Posterior vena cava (tissue), 2 donors: ENCODE measurements at regions not wholly inside any gene's neighbourhood (a gene's known extent, or its start where the extent isn't known, plus 50 kb on each side); places are given as distances from the start of the nearest gene placed in this dataset.
"Not testable (repeated sequence)": the region's sequence is repeated elsewhere in the genome, so short reads cannot be mapped to it uniquely, and the experiment has no call there.

Experiments
- DNase-seq: peaks from one replicate; pipeline ENCODE4 v3.0.0-alpha.2; 2020; ENCODE audit warnings: low spot score
- intact Hi-C, 2 donors: fragments of 100-400 bp; cut with DNase I; formaldehyde crosslinking; loops; one replicate each; pipeline versions ENCODE4 v1.14.1 to v1.14.2; 2022 to 2023
- donor health status: DM: yes; HTN: yes; CAD: no.
- donor health status: DM: yes; HTN: yes; CAD: no.

GRCh38 chr15:60128710-60129109 lies 124.6 kb downstream of the FOXB1 start:
- DNase-seq: no peak
- intact Hi-C loops: no loop called here

DNA sequence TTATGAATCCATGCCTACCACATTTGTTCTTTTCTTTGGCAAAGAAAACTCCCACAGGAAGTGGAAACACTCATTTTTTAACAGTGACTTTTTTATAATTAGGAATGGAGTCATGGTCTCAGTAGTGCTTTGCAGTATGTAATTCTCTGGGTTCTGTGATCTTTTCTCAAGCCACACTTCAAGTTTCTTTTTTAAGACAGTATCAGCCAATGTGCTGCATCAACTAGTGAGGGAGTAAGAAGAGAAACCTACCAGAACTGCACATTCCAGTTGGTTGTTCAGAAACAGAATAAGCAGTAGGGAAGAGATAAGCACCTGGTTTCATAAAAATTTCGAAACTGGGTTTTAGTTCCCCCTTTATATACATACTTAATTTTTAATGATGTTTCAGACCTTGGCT lies 126.3 kb downstream of the FOXB1 start:
- intact Hi-C loops: no loop called here
- DNase-seq: no peak

DNA sequence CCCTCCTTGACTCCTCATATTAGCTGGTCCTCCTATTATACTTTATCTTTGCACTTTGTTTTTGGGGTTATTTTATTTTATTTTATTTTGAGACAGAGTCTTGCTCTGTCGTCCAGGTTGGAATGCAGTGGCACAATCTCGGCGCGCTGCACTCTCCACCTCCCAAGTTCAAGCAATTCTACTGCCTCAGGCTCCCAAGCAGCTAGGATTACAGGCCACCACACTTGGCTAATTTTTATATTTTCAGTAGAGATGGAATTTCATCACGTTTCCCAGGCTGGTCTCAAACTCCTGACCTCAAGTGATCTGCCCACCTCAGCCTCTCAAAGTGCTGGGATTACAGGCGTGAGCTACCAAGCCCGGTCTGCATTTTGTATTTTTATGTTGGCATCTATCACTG lies 126.7 kb downstream of the FOXB1 start:
- no peak for DNase-seq
- intact Hi-C loops: no loop called here

- intact Hi-C loops: no loop called here
- DNase-seq: no peak
These were observed 130.5 kb downstream of the FOXB1 start for GRCh38 chr15:60134609-60135008.

DNA sequence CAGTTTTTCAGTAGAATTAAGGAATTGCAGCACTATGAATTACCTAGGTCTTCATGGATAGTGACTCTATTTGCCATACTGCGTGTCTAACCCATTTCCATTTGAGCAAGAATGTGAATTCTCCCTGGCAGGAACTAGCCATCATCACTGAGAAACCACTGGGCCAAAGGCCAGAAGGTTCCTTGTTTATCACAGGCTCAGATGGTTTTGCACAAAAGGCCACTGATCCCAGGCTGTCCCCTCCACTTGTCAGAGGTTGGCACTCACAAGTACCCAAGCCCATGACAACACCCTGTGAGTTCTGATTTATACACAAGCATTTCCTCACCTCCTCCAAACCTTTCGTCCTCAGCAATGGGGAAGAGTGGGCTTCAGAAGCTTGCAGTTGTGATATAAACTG lies 131.8 kb downstream of the FOXB1 start:
- no peak for DNase-seq

DNA sequence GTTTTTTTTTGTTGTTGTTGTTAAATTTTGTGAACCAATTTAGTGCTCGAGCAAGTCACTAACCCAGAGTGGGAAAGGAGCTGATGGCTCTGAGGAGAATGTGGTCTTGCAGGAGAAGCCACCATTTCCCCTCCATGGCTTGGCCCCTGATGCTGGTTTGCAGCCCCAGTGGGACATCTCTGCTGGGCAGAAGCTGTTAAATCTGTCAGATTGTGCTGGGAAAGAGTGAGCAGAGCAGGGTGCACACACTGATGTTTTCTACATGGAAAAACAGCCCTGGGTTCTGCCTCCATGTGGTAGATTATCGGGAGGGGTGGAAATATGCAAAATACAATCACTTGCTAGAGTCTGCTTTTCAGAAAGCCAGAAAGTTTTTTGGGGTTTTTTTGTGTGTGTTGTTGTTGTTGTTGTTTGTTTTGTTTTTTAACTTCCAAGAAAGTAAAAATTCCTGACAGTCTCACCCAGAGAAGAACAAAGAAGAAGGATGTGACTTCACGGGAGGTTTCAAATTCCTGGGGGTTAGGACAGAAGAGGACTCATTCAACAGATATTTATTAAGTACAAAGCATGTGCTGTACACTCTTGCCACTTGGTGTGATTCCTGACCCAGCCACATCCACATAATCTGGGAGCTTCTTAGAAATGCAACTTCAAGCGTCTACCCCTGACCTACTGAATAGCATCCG lies 133.7 kb downstream of the FOXB1 start:
- intact Hi-C loops: no loop called here
- DNase-seq: no peak

More for the DNA sequence above, 131.8 kb downstream of the FOXB1 start:
- intact Hi-C loops: no loop called here

DNA sequence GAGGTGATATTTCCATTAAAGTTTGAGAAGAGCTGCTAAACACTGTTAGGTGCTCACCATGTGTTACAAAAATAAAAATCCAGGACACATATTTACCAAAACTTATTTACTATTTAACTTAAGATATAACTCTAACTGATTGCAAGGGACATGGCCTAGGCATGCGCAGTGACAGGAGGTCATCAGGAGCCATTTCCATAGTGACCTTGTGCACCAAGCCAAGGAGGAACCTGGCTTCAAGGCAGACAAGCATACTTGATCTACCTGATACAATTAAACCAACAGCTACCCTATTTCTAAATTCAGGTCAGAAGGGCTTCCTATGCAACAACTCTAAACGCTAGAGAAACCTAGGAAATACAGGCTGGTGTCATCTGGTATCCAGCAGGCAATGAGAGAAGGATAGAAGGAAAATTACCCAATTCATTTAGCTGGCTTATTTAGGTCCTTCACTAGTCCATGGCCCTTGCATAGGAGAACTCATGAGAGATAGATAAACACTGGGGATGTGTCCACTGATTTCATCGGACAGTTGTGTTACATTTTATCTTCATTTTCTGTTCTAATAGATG lies 134.4 kb downstream of the FOXB1 start:
- no peak for DNase-seq
- intact Hi-C loops: no loop called here

DNA sequence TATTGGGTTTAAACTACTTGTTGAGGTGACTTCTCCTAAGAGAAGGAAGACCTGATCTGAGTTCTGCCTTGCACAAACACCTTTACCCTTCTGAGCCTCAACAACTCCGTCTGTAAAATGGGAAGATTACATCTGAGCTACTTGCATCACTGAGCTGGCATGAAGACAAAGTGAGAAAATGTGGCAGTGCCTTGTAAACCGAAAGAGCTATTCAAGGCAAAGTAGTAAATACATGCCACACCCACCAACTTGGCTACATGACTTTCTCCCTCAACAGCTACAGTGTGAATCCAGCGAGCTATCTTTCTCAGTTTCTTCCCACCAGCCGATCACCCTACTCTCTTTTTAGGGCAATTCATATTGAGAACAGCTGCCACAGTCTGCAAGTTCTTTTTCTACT lies 148.3 kb downstream of the FOXB1 start:
- intact Hi-C loops: no loop called here
- no peak for DNase-seq

DNA sequence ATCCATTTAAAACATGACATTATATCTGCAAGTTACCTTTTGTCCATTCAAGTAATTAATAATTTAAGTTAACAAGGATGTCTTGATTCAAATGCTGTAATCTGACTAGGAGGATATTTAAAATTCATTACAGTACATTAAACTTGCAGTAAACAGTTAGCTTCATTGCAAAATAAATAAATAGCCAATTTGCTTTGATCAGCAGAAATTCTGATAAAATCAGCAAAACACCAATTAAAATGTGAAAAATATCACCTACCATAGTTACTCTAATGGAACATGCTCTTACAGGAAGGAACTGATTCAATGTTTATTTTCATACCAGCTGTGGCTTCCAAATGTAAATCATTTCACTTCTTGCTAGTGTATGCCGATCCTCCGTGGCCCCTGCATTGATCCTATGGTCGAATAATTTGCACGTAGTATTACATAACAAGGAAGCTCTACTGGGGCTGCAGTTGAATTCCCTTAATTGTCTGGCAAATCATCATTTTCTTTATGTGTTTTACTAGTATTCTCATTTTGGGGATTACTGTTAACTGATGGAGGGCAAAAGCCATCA lies 150.7 kb downstream of the FOXB1 start:
- intact Hi-C loops: no loop called here
- no peak for DNase-seq

GRCh38 chr15:60155661-60156060 lies 151.6 kb downstream of the FOXB1 start:
- intact Hi-C loops: no loop called here
- no peak for DNase-seq

GRCh38 chr15:60160909-60161308 lies 156.8 kb downstream of the FOXB1 start:
- intact Hi-C loops: no loop called here

DNA sequence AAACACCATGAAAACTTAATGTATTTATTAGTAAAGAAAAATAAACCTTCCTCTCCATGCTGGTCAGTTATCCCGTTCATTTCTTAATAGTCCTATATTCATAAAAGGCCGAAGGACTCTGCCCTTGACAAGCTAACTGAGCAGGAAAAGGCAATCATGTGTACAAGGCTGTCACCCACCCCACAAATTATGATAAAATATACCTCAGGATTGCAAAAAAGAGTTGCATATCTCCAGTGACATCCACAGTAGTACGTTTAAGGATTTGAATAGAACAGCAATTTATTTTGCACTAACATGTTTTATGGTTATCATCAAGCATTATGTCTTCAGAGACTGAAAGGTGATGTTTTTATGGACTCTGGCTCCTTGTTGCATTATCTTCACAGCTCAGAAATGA lies 157.6 kb downstream of the FOXB1 start:
- no peak for DNase-seq
- intact Hi-C loops: no loop called here

More at GRCh38 chr15:60160909-60161308, 156.8 kb downstream of the FOXB1 start:
- DNase-seq: no peak

DNA sequence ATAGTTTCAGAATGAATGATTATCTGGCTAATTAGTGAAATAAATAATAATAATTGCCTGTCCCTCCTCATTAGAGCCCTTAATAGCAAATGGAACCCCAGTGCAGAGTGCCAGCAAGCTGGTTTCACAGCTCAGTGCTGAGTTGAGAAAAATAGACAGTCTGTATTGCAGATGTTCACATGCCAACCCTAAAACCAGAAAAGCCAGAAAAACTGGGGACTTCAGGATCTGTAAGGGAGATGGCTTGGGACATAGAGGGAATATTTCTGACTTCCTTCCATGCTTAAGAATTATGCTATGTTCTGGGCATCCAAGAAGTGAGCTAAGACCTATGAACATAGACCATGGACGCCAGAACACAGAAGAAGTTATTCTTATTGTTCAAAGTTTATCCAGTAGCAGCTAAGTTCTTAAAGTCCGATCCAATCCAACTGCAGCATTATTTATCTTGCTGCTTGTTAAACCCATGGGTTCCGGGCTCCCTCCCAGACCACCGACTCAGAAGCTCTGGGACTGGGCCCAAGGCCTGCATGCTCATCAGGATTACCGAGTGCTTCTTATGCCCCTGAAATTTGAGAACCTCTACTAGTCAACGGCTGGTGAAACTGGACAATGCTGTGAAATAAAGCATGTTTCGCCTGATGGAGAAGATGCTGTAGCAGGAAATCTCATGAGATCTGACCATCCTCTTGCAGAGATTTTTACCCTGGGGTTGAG lies 158.3 kb downstream of the FOXB1 start:
- no peak for DNase-seq
- intact Hi-C loops: no loop called here

- no peak for DNase-seq
- intact Hi-C loops: no loop called here
These were observed 158.9 kb downstream of the FOXB1 start for GRCh38 chr15:60162968-60163355.

DNA sequence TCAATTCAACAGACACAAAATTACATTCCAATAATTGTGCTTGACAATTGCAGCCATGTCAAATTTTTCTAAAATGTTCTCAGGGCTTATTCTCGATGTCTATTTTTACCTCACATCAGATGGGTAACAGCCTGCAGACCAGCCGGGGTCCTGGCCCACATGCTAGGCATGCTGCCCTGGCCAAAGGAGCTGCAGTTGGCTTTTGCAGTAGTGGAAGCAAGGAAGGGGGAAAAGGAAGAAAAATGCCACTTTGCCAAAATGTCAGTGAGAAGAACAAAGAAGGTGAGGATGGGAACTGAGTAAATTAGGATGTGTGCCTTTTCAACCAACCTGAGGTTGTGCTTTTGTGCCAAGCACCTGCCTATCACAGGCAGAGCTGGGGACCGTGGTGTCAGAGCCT lies 161.0 kb downstream of the FOXB1 start:
- DNase-seq: no peak
- intact Hi-C loops: no loop called here

DNA sequence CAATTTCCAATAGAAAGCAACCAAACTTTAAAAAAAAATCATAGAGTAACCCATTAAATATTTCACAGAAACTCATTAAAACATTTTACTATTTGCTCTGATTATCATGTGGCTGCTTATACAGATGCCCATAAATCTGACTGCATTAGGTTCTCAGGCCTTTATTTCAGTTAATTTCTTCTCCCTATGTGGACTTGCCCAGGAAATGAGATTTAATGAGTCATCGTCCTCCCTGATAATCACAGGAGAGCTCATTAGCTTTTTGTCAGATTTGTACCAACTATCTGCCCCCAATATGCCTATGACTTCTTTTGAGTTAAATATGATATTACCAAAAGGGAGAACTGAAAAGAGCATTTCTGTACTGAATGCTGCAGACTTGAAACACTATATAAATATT lies 168.0 kb downstream of the FOXB1 start:
- DNase-seq: no peak
- intact Hi-C loops: no loop called here

DNA sequence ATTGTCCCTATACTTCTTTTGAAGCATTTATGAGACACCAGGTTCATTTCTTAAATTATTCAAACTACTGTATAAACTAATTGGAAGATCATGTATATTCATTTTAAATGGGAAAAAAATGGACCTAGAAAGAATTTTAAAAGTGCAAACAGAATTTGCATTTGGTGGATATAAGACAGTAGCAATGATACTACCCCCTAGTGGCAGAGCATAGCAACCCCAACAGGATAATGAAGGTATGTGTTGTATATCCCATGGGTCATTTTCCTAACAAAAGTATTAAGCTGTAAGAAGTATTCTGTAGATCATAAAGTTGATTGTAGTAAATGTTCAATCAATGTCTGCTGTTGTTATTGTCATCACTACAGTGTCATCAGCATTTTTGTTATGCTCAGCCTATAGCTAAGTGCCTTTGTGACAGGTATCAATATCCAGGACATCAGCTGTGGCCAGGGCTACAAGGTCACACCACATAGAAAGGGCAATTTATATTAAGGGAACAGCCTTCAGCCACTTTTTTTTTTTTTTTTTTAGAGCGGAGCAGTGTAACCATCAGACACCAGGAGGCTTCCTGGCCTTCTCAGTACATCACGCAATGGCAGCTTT lies 175.8 kb downstream of the FOXB1 start:
- DNase-seq: no peak
- intact Hi-C loops: no loop called here

DNA sequence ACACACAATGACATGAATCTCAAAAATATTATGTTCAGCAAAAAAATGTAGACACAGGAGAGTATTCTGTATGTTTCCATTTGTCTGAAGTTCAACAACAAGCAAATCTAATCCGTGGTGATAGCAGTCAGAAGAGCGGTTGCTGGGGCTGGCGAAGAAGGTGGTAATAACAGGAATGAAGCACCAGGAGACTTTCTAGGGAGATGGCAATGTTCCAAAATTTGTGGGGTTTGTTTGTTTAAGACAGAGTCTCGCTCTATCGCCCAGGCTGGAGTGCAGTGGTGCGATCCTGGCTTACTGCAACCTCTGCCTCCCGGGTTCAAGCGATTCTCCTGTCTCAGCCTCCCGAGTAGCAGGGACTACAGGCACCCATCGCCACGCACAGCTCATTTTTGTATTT lies 177.8 kb downstream of the FOXB1 start:
- DNase-seq, intact Hi-C loops: not testable (repeated sequence)

- no peak for DNase-seq
- intact Hi-C loops: no loop called here
These were observed 179.3 kb downstream of the FOXB1 start for GRCh38 chr15:60183366-60183765.

GRCh38 chr15:60184579-60184978 lies 180.5 kb downstream of the FOXB1 start:
- DNase-seq: no peak
- intact Hi-C loops: no loop called here
